DND-41 (cell line): ENCODE measurements at regions not wholly inside any gene's neighbourhood (a gene's known extent, or its start where the extent isn't known, plus 50 kb on each side); places are given as distances from the start of the nearest gene placed in this dataset.
A peak's percentile ranks its signal among the peaks of the same experiment; 100 is the strongest.

ENCODE experiments used
- ATAC-seq: fragments of 200-7000 bp; cut with Tn5 transposase; 3 replicates; pipeline ENCODE4 v1.9.1; 2021; ENCODE audit warnings: low read depth; ENCODE audit not compliant: insufficient read depth
- DNase-seq: peaks from one replicate; pipeline ENCODE4 v3.0.0-alpha.2; 2020
- H2AFZ ChIP-seq: 2 replicates; pipeline ENCODE4 v1.6.0; 2012; ENCODE audit warnings: low read depth, low read length
- H3K27ac ChIP-seq: 2 replicates; pipeline ENCODE4 v1.5.1; 2012; ENCODE audit warnings: low read length, inconsistent platforms
- H3K27me3 ChIP-seq: fragments of 200-600 bp; sonication (generic); 2 replicates; pipeline ENCODE4 v1.6.0; 2012; ENCODE audit warnings: low read length, mild to moderate bottlenecking, inconsistent platforms; ENCODE audit not compliant: insufficient read depth, poor library complexity
- H3K36me3 ChIP-seq: 2 replicates; pipeline ENCODE4 v1.5.1; 2012; ENCODE audit warnings: low read length, inconsistent platforms; ENCODE audit not compliant: insufficient read depth
- H3K4me1 ChIP-seq: 2 replicates; pipeline ENCODE4 v1.5.1; 2012; ENCODE audit warnings: mild to moderate bottlenecking, low read length; ENCODE audit not compliant: insufficient read depth
- H3K4me2 ChIP-seq: 2 replicates; pipeline ENCODE4 v1.6.0; 2012; ENCODE audit warnings: mild to moderate bottlenecking, moderate library complexity, low read length, inconsistent platforms; ENCODE audit not compliant: insufficient read depth
- H3K4me3 ChIP-seq, 2 experiments: fragments of 200-600 bp in 1 of 2; shearing (Covaris generic) in 1 of 2; 2 replicates each; pipeline ENCODE4 v1.5.1; 2012 to 2016; ENCODE audit warnings: inconsistent platforms in 2 of 2, low read length in 2 of 2, mild to moderate bottlenecking in 2 of 2, low read depth in 1 of 2, moderate library complexity in 1 of 2
- H3K79me2 ChIP-seq: 2 replicates; pipeline ENCODE4 v1.6.0; 2012; ENCODE audit warnings: low read length, inconsistent platforms; ENCODE audit not compliant: insufficient read depth
- H3K9ac ChIP-seq: 2 replicates; pipeline ENCODE4 v1.6.0; 2012; ENCODE audit warnings: low read depth, mild to moderate bottlenecking, inconsistent platforms, low read length, moderate library complexity
- H3K9me3 ChIP-seq: 2 replicates; pipeline ENCODE4 v1.5.1; 2012; ENCODE audit warnings: low read length, moderate library complexity, mild to moderate bottlenecking, inconsistent platforms; ENCODE audit not compliant: insufficient read depth, severe bottlenecking
- H4K20me1 ChIP-seq: 2 replicates; pipeline ENCODE4 v1.6.0; 2012; ENCODE audit warnings: low read length; ENCODE audit not compliant: insufficient read depth
- CTCF ChIP-seq: IDR thresholded peaks from 2 replicates; pipeline ENCODE4 v1.5.1; 2012; ENCODE audit warnings: borderline replicate concordance, low read length, moderate library complexity, mild to moderate bottlenecking; ENCODE audit not compliant: poor library complexity, severe bottlenecking; ENCODE audit errors: extremely low read depth
- EZH2 ChIP-seq: IDR thresholded peaks from 3 replicates; pipeline ENCODE4 v1.6.1; 2012; ENCODE audit warnings: borderline replicate concordance, low read depth, mild to moderate bottlenecking, moderate library complexity, low read length, inconsistent platforms; ENCODE audit not compliant: severe bottlenecking

- H3K9ac ChIP-seq: no peak overlapping the region
- H3K4me1 ChIP-seq: no peaks in the 10 kb centered on the region
- no peaks in the 10 kb centered on the region for H3K9me3 ChIP-seq
- H3K4me3 ChIP-seq: no peak overlapping the region
- no peaks in the 10 kb centered on the region for H3K27me3 ChIP-seq
- no peak for TF ChIP-seq CTCF
- TF ChIP-seq EZH2: no peak
- DNase-seq (no peak), ATAC-seq (no peak)
- no peaks in the 10 kb centered on the region for H3K36me3 ChIP-seq
- no peaks in the 10 kb centered on the region for H3K79me2 ChIP-seq
- H4K20me1 ChIP-seq: no peaks in the 10 kb centered on the region
- H3K4me2 ChIP-seq: no peak overlapping the region
- no peak overlapping the region for H3K27ac ChIP-seq
- H2AFZ ChIP-seq: no peak overlapping the region
These were observed 469.4 kb downstream of the CDK5RAP2 start for GRCh38 chr9:120110520-120110919.

- ATAC-seq (peak; percentile 57; the same call in 1 of the 3 replicates), DNase-seq (peak; percentile 5)
- H3K4me3 ChIP-seq: no peak overlapping the region
- no peak overlapping the region for H3K4me2 ChIP-seq
- no peaks in the 10 kb centered on the region for H3K27me3 ChIP-seq
- no peak overlapping the region for H2AFZ ChIP-seq
- H3K27ac ChIP-seq: no peak overlapping the region
- H3K9me3 ChIP-seq: no peaks in the 10 kb centered on the region
- no peaks in the 10 kb centered on the region for H3K79me2 ChIP-seq
- H3K4me1 ChIP-seq: no peaks in the 10 kb centered on the region
- no peaks in the 10 kb centered on the region for H3K36me3 ChIP-seq
- TF ChIP-seq CTCF (peak; percentile 33), EZH2 (no peak)
- no peak overlapping the region for H3K9ac ChIP-seq
- no peaks in the 10 kb centered on the region for H4K20me1 ChIP-seq
These were observed 470.7 kb downstream of the CDK5RAP2 start for GRCh38 chr9:120109242-120109641.

- TF ChIP-seq EZH2 (no peak), CTCF (no peak)
- H3K4me3 ChIP-seq: no peak overlapping the region
- H2AFZ ChIP-seq: no peak overlapping the region
- H3K9ac ChIP-seq: no peak overlapping the region
- H3K9me3 ChIP-seq: no peaks in the 10 kb centered on the region
- no peaks in the 10 kb centered on the region for H3K27me3 ChIP-seq
- no peak overlapping the region for H3K27ac ChIP-seq
- H4K20me1 ChIP-seq: no peaks in the 10 kb centered on the region
- no peak for ATAC-seq
- DNase-seq: no peak
- H3K79me2 ChIP-seq: no peaks in the 10 kb centered on the region
- H3K4me1 ChIP-seq: no peaks in the 10 kb centered on the region
- no peak overlapping the region for H3K4me2 ChIP-seq
- no peaks in the 10 kb centered on the region for H3K36me3 ChIP-seq
These were observed 472.8 kb downstream of the CDK5RAP2 start for GRCh38 chr9:120107138-120107537.

GRCh38 chr9:120104771-120105170 is 475.2 kb downstream of the CDK5RAP2 start:
- Histone ChIP-seq H3K27me3 (no peaks in the 10 kb centered on the region), H3K4me1 (no peaks in the 10 kb centered on the region), H3K9me3 (no peaks in the 10 kb centered on the region), H4K20me1 (no peaks in the 10 kb centered on the region), H3K4me2 (no peak overlapping the region), H3K36me3 (no peaks in the 10 kb centered on the region), H3K79me2 (no peaks in the 10 kb centered on the region), H3K9ac (no peak overlapping the region), H2AFZ (no peak overlapping the region), H3K27ac (no peak overlapping the region), H3K4me3 (no peak overlapping the region)
- ATAC-seq (no peak), DNase-seq (no peak)
- no peak for TF ChIP-seq CTCF
- TF ChIP-seq EZH2: no peak
